ENCODE measurements at regions not wholly inside any gene's neighbourhood (a gene's known extent, or its start where the extent isn't known, plus 50 kb on each side); places are given as distances from the start of the nearest gene placed in this dataset.
"Not testable (repeated sequence)": the region's sequence is repeated elsewhere in the genome, so short reads cannot be mapped to it uniquely, and the experiment has no call there.

DNA sequence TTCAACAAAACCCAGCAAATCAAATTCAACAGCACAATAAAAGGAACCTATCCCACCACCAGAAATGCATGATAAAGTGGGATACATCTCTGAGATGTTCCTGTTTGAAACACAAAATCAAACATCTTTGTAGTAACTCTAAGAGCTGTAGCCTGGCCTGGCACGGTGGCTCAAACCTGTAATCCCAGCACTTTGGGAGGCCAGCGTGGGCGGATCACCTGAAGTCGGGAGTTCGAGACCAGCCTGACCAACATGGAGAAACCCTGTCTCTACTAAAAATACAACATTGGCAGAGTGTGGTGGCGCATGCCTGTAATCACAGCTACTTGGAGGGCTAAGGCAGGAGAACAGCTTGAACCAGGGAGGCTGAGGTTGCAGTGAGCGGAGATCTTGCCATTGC, 202.8 kb upstream of the POTEB2 start:
- H3K27me3 ChIP-seq (ENCODE audit: control insufficient read depth in 2 of 2, insufficient read depth in 2 of 2, low read length in 2 of 2); H3K36me3 ChIP-seq (replicated peaks in 1 of 2; ENCODE audit: control insufficient read depth in 1 of 2, insufficient read depth in 2 of 2, low read length in 2 of 2); H3K79me2 ChIP-seq (ENCODE audit: insufficient read depth, low read length); H3K36me3 Mint-ChIP-seq; H3K27ac Mint-ChIP-seq; H2AFZ ChIP-seq (ENCODE audit: insufficient read depth, low read depth, low read length, poor library complexity, severe bottlenecking); H3K9me3 ChIP-seq (replicated peaks in 1 of 2; ENCODE audit: control insufficient read depth in 1 of 2, insufficient read depth in 1 of 2, low read length in 2 of 2); H3K4me1 ChIP-seq (ENCODE audit: control insufficient read depth in 1 of 2, insufficient read depth in 2 of 2, low read length in 2 of 2); DNase-seq; H3K4me3 Mint-ChIP-seq; H3K4me1 Mint-ChIP-seq; H3K4me3 ChIP-seq (replicated peaks in 1 of 3; ENCODE audit: low read depth in 2 of 3, low read length in 3 of 3); intact Hi-C loops (cut with micrococcal nuclease); H4K20me1 ChIP-seq (ENCODE audit: insufficient read depth, low read length); H3K9me3 Mint-ChIP-seq; H3K9ac ChIP-seq (ENCODE audit: insufficient read depth, low read length, poor library complexity, severe bottlenecking); H3K27ac ChIP-seq (ENCODE audit: low read depth in 1 of 2, low read length in 2 of 2); H3K27me3 Mint-ChIP-seq (ENCODE audit: low read depth in 3 of 3); H3K4me2 ChIP-seq (replicated peaks; ENCODE audit: extremely low read depth, low read length, poor library complexity, severe bottlenecking): not testable (repeated sequence)
- no CpG with 5 or more reads among the region's 7 CpGs for WGBS (ENCODE audit: insufficient coverage)

DNA sequence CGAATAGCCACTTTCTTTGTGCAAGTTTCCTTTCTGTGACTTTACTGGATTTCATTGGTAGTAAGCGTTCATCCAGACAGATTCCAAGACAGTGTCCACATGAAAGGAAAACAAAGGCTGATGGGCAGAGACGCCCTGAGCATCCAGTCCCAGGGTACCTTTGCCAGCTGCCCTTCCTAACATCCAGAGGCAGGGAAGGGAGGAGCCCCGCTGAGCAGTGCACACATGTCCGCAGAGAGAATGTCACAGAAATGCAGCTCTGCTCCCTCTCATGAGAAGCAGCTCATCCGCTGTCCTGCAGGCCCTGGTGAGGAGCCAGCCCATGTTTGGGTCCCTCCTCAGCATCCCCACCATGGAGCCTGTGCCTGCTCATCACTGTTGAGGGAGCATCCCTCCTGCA, 197.4 kb upstream of the POTEB2 start:
- H3K27me3 ChIP-seq (ENCODE audit: control insufficient read depth in 2 of 2, insufficient read depth in 2 of 2, low read length in 2 of 2); H3K36me3 ChIP-seq (replicated peaks in 1 of 2; ENCODE audit: control insufficient read depth in 1 of 2, insufficient read depth in 2 of 2, low read length in 2 of 2); H3K4me1 Mint-ChIP-seq; H3K79me2 ChIP-seq (ENCODE audit: insufficient read depth, low read length); H3K27ac ChIP-seq (ENCODE audit: low read depth in 1 of 2, low read length in 2 of 2); H2AFZ ChIP-seq (ENCODE audit: insufficient read depth, low read depth, low read length, poor library complexity, severe bottlenecking); H3K27me3 Mint-ChIP-seq (ENCODE audit: low read depth in 3 of 3); intact Hi-C loops (cut with micrococcal nuclease); H3K4me2 ChIP-seq (replicated peaks; ENCODE audit: extremely low read depth, low read length, poor library complexity, severe bottlenecking); H4K20me1 ChIP-seq (ENCODE audit: insufficient read depth, low read length); H3K9me3 ChIP-seq (replicated peaks in 1 of 2; ENCODE audit: control insufficient read depth in 1 of 2, insufficient read depth in 1 of 2, low read length in 2 of 2); H3K27ac Mint-ChIP-seq; H3K4me3 ChIP-seq (replicated peaks in 1 of 3; ENCODE audit: low read depth in 2 of 3, low read length in 3 of 3); H3K9ac ChIP-seq (ENCODE audit: insufficient read depth, low read length, poor library complexity, severe bottlenecking); H3K4me1 ChIP-seq (ENCODE audit: control insufficient read depth in 1 of 2, insufficient read depth in 2 of 2, low read length in 2 of 2); H3K36me3 Mint-ChIP-seq; H3K9me3 Mint-ChIP-seq; H3K4me3 Mint-ChIP-seq; DNase-seq: not testable (repeated sequence)
- 78% methylated on average over 6 of the region's 6 CpGs for WGBS (ENCODE audit: insufficient coverage)

DNA sequence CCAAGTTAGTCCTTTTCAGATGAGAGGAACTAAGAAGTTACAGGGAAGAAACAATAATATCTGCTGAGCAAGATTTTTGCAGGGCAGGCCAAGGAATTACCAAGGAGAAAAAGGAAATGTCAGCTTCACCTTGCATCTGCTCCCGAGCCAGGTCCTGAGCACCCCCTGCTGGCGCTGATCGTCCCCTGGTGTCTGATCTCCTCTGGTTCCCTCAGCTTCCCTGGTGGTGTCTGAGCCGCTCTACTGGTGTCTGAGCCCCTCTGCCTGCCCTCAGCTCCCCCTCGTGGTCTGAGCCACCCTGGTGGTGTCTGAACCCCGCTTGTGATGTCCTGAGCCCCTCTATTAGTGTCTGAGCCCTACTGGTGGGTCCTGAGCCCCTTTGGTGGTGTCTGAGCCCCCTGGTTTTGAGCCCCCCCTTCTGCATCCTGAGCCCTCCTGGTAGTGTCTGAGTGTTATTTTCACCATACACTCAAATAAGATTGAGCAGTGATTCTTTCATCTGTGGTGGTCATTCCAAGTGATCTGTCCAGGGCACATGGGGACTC, 196.6 kb upstream of the POTEB2 start:
- H2AFZ ChIP-seq (ENCODE audit: insufficient read depth, low read depth, low read length, poor library complexity, severe bottlenecking); intact Hi-C loops (cut with micrococcal nuclease); H3K27me3 Mint-ChIP-seq (ENCODE audit: low read depth in 3 of 3); H3K27ac Mint-ChIP-seq; H3K4me1 ChIP-seq (ENCODE audit: control insufficient read depth in 1 of 2, insufficient read depth in 2 of 2, low read length in 2 of 2); H3K9me3 Mint-ChIP-seq; H3K36me3 ChIP-seq (replicated peaks in 1 of 2; ENCODE audit: control insufficient read depth in 1 of 2, insufficient read depth in 2 of 2, low read length in 2 of 2); H3K36me3 Mint-ChIP-seq; H3K27ac ChIP-seq (ENCODE audit: low read depth in 1 of 2, low read length in 2 of 2); H3K4me1 Mint-ChIP-seq; H3K9ac ChIP-seq (ENCODE audit: insufficient read depth, low read length, poor library complexity, severe bottlenecking); H3K79me2 ChIP-seq (ENCODE audit: insufficient read depth, low read length); H4K20me1 ChIP-seq (ENCODE audit: insufficient read depth, low read length); H3K4me3 Mint-ChIP-seq; H3K9me3 ChIP-seq (replicated peaks in 1 of 2; ENCODE audit: control insufficient read depth in 1 of 2, insufficient read depth in 1 of 2, low read length in 2 of 2); H3K4me3 ChIP-seq (replicated peaks in 1 of 3; ENCODE audit: low read depth in 2 of 3, low read length in 3 of 3); H3K27me3 ChIP-seq (ENCODE audit: control insufficient read depth in 2 of 2, insufficient read depth in 2 of 2, low read length in 2 of 2); H3K4me2 ChIP-seq (replicated peaks; ENCODE audit: extremely low read depth, low read length, poor library complexity, severe bottlenecking): not testable (repeated sequence)
- 75% methylated on average over 2 of the region's 6 CpGs for whole genome bisulfite sequencing (ENCODE audit: insufficient coverage)
- DNase-seq, result peak in 1 of 3 donors; percentile 2

DNA sequence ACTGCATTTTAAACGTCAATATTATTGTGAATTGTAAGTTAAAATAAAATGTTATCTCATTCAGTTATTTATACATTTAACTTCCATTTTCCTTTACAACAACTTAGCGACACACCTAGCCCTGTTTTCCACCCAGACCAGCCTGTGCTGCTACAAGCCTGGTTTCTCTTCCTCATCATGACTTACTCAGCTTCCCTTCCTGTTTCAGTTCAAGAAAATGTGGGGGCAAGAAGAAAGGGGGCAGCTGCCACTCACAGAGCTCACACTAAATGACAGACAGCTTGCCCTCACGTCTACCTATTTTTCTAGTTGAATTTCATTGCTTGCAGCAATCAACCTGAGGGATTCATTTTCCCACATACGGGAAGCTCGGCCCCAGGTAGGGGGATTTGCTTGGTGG, 185.8 kb upstream of the POTEB2 start:
- H4K20me1 ChIP-seq (ENCODE audit: insufficient read depth, low read length); H3K9me3 Mint-ChIP-seq; H2AFZ ChIP-seq (ENCODE audit: insufficient read depth, low read depth, low read length, poor library complexity, severe bottlenecking); H3K36me3 Mint-ChIP-seq; H3K9me3 ChIP-seq (replicated peaks in 1 of 2; ENCODE audit: control insufficient read depth in 1 of 2, insufficient read depth in 1 of 2, low read length in 2 of 2); H3K4me1 ChIP-seq (ENCODE audit: control insufficient read depth in 1 of 2, insufficient read depth in 2 of 2, low read length in 2 of 2); H3K27me3 ChIP-seq (ENCODE audit: control insufficient read depth in 2 of 2, insufficient read depth in 2 of 2, low read length in 2 of 2); H3K4me2 ChIP-seq (replicated peaks; ENCODE audit: extremely low read depth, low read length, poor library complexity, severe bottlenecking); H3K4me3 ChIP-seq (replicated peaks in 1 of 3; ENCODE audit: low read depth in 2 of 3, low read length in 3 of 3); H3K4me1 Mint-ChIP-seq; H3K36me3 ChIP-seq (replicated peaks in 1 of 2; ENCODE audit: control insufficient read depth in 1 of 2, insufficient read depth in 2 of 2, low read length in 2 of 2); H3K9ac ChIP-seq (ENCODE audit: insufficient read depth, low read length, poor library complexity, severe bottlenecking); H3K27me3 Mint-ChIP-seq (ENCODE audit: low read depth in 3 of 3); H3K4me3 Mint-ChIP-seq; H3K27ac ChIP-seq (ENCODE audit: low read depth in 1 of 2, low read length in 2 of 2); intact Hi-C loops (cut with micrococcal nuclease); H3K79me2 ChIP-seq (ENCODE audit: insufficient read depth, low read length); H3K27ac Mint-ChIP-seq; DNase-seq: not testable (repeated sequence)
- WGBS (ENCODE audit: insufficient coverage), result no CpG with 5 or more reads among the region's 5 CpGs

Measured in CD14-positive monocyte (primary cell).